Medulla oblongata (tissue), 1 donor: ENCODE measurements at regions not wholly inside any gene's neighbourhood (a gene's known extent, or its start where the extent isn't known, plus 50 kb on each side); places are given as distances from the start of the nearest gene placed in this dataset.
"Not testable (repeated sequence)": the region's sequence is repeated elsewhere in the genome, so short reads cannot be mapped to it uniquely, and the experiment has no call there.

ENCODE experiments used
- DNase-seq: peaks from one replicate; pipeline ENCODE4 v3.0.0-alpha.2; 2015; ENCODE audit errors: extremely low spot score

- no peak for DNase-seq
These were observed 75.1 kb downstream of the HAUS1 start for GRCh38 chr18:46179306-46179705.

- DNase-seq: no peak
These were observed 78.6 kb downstream of the HAUS1 start for GRCh38 chr18:46182633-46183358.

GRCh38 chr18:46184296-46184695 lies 80.1 kb downstream of the HAUS1 start:
- DNase-seq: not testable (repeated sequence)

- DNase-seq: no peak
These were observed 80.5 kb downstream of the HAUS1 start for GRCh38 chr18:46184727-46185126.

- DNase-seq: no peak
These were observed 86.5 kb downstream of the HAUS1 start for GRCh38 chr18:46190667-46191066.

- DNase-seq: no peak
These were observed 92.5 kb downstream of the HAUS1 start for GRCh38 chr18:46196627-46197243.

- DNase-seq: no peak
These were observed 95.4 kb downstream of the HAUS1 start for GRCh38 chr18:46199515-46200147.

- DNase-seq: not testable (repeated sequence)
These were observed 96.2 kb downstream of the HAUS1 start for GRCh38 chr18:46200178-46201055.

GRCh38 chr18:46204143-46204542 lies 100.0 kb downstream of the HAUS1 start:
- no peak for DNase-seq

- no peak for DNase-seq
These were observed 103.8 kb downstream of the HAUS1 start for GRCh38 chr18:46207985-46208384.

- DNase-seq: no peak
These were observed 105.0 kb downstream of the HAUS1 start for GRCh38 chr18:46209161-46209560.

- no peak for DNase-seq
These were observed 107.6 kb downstream of the HAUS1 start for GRCh38 chr18:46211816-46212215.

GRCh38 chr18:46212398-46212797 lies 108.2 kb downstream of the HAUS1 start:
- no peak for DNase-seq

GRCh38 chr18:46213295-46213694 lies 109.1 kb downstream of the HAUS1 start:
- DNase-seq: no peak

GRCh38 chr18:46214435-46214834 lies 110.2 kb downstream of the HAUS1 start:
- DNase-seq: no peak

- DNase-seq: no peak
These were observed 111.9 kb downstream of the HAUS1 start for GRCh38 chr18:46215902-46216723.

GRCh38 chr18:46220116-46220515 lies 115.9 kb downstream of the HAUS1 start:
- no peak for DNase-seq

- DNase-seq: no peak
These were observed 117.9 kb downstream of the HAUS1 start for GRCh38 chr18:46222093-46222492.

GRCh38 chr18:46222710-46223360 lies 118.7 kb downstream of the HAUS1 start:
- no peak for DNase-seq

GRCh38 chr18:46224181-46224775 lies 120.1 kb downstream of the HAUS1 start:
- no peak for DNase-seq
